K562 (cell line): ENCODE measurements at regions not wholly inside any gene's neighbourhood (a gene's known extent, or its start where the extent isn't known, plus 50 kb on each side); places are given as distances from the start of the nearest gene placed in this dataset.
A peak's percentile ranks its signal among the peaks of the same experiment; 100 is the strongest.
"Not testable (repeated sequence)": the region's sequence is repeated elsewhere in the genome, so short reads cannot be mapped to it uniquely, and the experiment has no call there.

Experiments
- ATAC-seq: fragments of 200-7000 bp; cut with Tn5 transposase; 3 replicates; pipeline ENCODE4 v1.9.1; 2020; ENCODE audit warnings: moderate library complexity
- BruUV-seq: library from RNA; stranded (reverse); fragments of 400-500 nt; replicated peaks from 2 replicates; lab custom pipeline; 2021; lab: Mats Ljungman, UMichigan
- CTCF ChIA-PET: fragments of 300-600 bp; formaldehyde crosslinking; extraction: SDS; loops from one replicate; lab custom pipeline; 2021; ENCODE audit warnings: low intra/inter-chr PET ratio; lab: Yijun Ruan, JAX
- POLR2A ChIA-PET: fragments of 300-600, 350-650 bp; sonication (Branson Sonifier 250); formaldehyde crosslinking; extraction: SDS; loops from one replicate; lab custom pipeline; 2021; ENCODE audit warnings: antibody characterized with exemption, inconsistent platforms; lab: Yijun Ruan, JAX
- DNase-seq, 4 experiments: peaks; one replicate each; pipeline versions ENCODE4 v3.0.0 to v3.0.0-alpha.2; 2011 to 2018; ENCODE audit warnings: low spot score in 3 of 4, mixed read lengths in 3 of 4; ENCODE audit errors: extremely low read depth in 1 of 4
- FAIRE-seq: peaks from 2 replicates; lab custom pipeline; 2011; peaks lifted over from hg19 to GRCh38; lab: Jason Lieb, UNC
- H2AFZ ChIP-seq: 2 replicates; pipeline ENCODE4 v1.6.0; 2011; ENCODE audit warnings: low read depth, low read length, control low read depth, inconsistent platforms
- H3K27ac ChIP-seq: fragments of 200-600 bp; 3 replicates; pipeline ENCODE4 v1.8.0; 2011; ENCODE audit warnings: low read depth, mild to moderate bottlenecking, control low read depth, inconsistent platforms, low read length, moderate library complexity, mixed read lengths; ENCODE audit errors: extremely low read depth
- H3K27me3 ChIP-seq, 2 experiments: fragments of 300-600 bp in 1 of 2; 2 replicates in 1 of 2; 3 replicates in 1 of 2; pipeline versions ENCODE4 v1.6.0 to v1.8.0; 2011; ENCODE audit warnings: inconsistent platforms in 2 of 2, low read length in 2 of 2, mild to moderate bottlenecking in 1 of 2, mixed read lengths in 1 of 2, moderate library complexity in 1 of 2; ENCODE audit not compliant: control insufficient read depth in 2 of 2, insufficient read depth in 2 of 2
- H3K36me3 ChIP-seq: fragments of 300-600 bp; 3 replicates; pipeline ENCODE4 v1.8.0; 2011; ENCODE audit warnings: mild to moderate bottlenecking, low read length, inconsistent platforms; ENCODE audit not compliant: control insufficient read depth, insufficient read depth
- H3K4me1 ChIP-seq, 2 experiments: fragments of 200-600 bp in 1 of 2; replicated peaks in 1 of 2; 2 replicates in 1 of 2; 3 replicates in 1 of 2; pipeline versions ENCODE4 v1.5.1 to v1.8.0; 2011; ENCODE audit warnings: inconsistent platforms in 2 of 2, low read length in 2 of 2, mild to moderate bottlenecking in 1 of 2, mixed read lengths in 1 of 2, moderate library complexity in 1 of 2; ENCODE audit not compliant: control insufficient read depth in 2 of 2, insufficient read depth in 2 of 2
- H3K4me2 ChIP-seq: 2 replicates; pipeline ENCODE4 v1.6.1; 2011; ENCODE audit warnings: low read length, control low read depth, inconsistent platforms, mixed read lengths; ENCODE audit not compliant: insufficient read depth
- H3K4me3 ChIP-seq: fragments of 200-600 bp; sonication (generic), shearing (Covaris generic); 2 replicates; pipeline ENCODE4 v1.5.1; 2016; ENCODE audit warnings: control low read depth, inconsistent platforms
- H3K79me2 ChIP-seq: fragments of 200-600 bp; 3 replicates; pipeline ENCODE4 v1.8.0; 2011; ENCODE audit warnings: low read length, inconsistent platforms; ENCODE audit not compliant: control insufficient read depth, insufficient read depth
- H3K9ac ChIP-seq, 2 experiments: 2 replicates each; pipeline versions ENCODE4 v1.6.0 to v1.6.1; 2011; ENCODE audit warnings: low read depth in 2 of 2, low read length in 2 of 2, control low read depth in 1 of 2, inconsistent platforms in 1 of 2, mild to moderate bottlenecking in 1 of 2, mixed read lengths in 1 of 2; ENCODE audit not compliant: insufficient read depth in 1 of 2
- H3K9me1 ChIP-seq: one replicate; pipeline ENCODE4 v1.6.0; 2011; ENCODE audit warnings: inconsistent platforms, mild to moderate bottlenecking, low read length, moderate library complexity; ENCODE audit not compliant: control insufficient read depth, insufficient read depth
- H3K9me3 ChIP-seq: replicated peaks from 2 replicates; pipeline ENCODE4 v1.5.1; 2011; ENCODE audit warnings: low read depth, low read length, inconsistent platforms; ENCODE audit not compliant: control insufficient read depth, insufficient read depth
- H4K20me1 ChIP-seq: replicated peaks from 2 replicates; pipeline ENCODE4 v1.6.1; 2011; ENCODE audit warnings: low read length, inconsistent platforms, mixed read lengths; ENCODE audit not compliant: control insufficient read depth, insufficient read depth
- CREM ChIP-seq: IDR thresholded peaks from 2 replicates; pipeline ENCODE4 v1.6.1; 2014; ENCODE audit warnings: antibody characterized with exemption, low read depth
- HDAC1 ChIP-seq, 2 experiments: fragments of 450-650 bp; IDR thresholded peaks; 2 replicates each; pipeline ENCODE4 v1.6.1; 2016 to 2017; ENCODE audit warnings: inconsistent platforms in 1 of 2, mild to moderate bottlenecking in 1 of 2, moderate library complexity in 1 of 2
- WGBS: fragments of 100-300 bp; shearing (Covaris generic); methylation state at CpG from one replicate; pipeline ENCODE4 v1.1.6; 2016; ENCODE audit warnings: low coverage, mixed read lengths; ENCODE audit not compliant: insufficient coverage; ENCODE audit errors: missing lambda C conversion rate; 5-methylcytosine and 5-hydroxymethylcytosine counted together
- in situ Hi-C: fragments of 300-500 bp; cut with MboI; formaldehyde crosslinking; loops from 4 replicates; pipeline ENCODE4 v1.15.0; 2018; ENCODE audit warnings: inconsistent platforms, mixed read lengths
- intact Hi-C: fragments of 100-400 bp; cut with micrococcal nuclease; formaldehyde crosslinking; loops from 2 replicates; pipeline ENCODE4 v1.14.2; 2022

DNA sequence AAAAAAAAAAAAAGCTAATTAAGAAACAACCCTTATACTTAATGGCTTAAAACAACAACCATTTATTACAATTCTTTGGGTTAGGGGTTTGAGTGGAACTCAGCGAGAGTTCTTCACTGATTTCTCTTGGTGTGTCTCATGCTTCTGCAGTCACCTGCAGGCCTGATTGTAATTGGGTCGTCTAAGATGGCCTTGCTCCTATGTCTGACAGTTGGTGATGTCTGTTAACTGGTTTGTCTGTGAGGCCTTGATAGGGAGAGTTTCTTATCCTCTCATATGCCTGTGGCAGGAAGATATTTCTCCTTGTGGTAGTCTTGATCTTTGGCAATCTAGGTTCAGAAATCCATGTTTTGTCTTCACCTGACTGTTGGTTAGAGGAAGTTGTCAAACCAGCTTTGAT is 85.2 kb upstream of the NUTM2F start (continued):
- peak; percentile 42; the same call in 1 of the 2 replicates for TF ChIP-seq CREM
- TF ChIP-seq HDAC1 (IDR thresholded peaks at IDR 0.05) = peak in 1 of 2 experiments; percentile 84; a peak in 2 of 4 replicates

DNA sequence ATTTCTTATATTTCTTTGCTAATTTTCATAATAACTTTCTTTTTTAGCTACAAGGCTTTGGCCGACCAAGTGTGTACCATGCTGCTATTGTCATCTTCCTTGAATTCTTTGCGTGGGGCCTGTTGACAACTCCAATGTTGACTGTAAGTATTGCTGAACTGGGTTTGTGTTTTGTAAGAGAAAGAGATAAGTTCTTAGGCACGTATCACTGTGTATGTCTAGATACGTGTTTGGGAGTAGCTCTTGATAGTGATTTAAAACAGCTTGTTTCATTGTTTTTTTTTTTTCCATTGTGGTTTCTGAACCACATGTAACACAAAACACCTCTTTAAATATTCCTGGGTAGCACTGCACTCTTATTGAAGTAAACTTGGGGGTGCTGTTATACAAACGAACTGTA is 86.7 kb upstream of the NUTM2F start:
- H3K27me3 ChIP-seq, H3K4me1 ChIP-seq, H3K9ac ChIP-seq, H2AFZ ChIP-seq, H3K27ac ChIP-seq, H3K36me3 ChIP-seq, CTCF ChIA-PET, H3K9me1 ChIP-seq, FAIRE-seq, H3K4me2 ChIP-seq, H3K4me3 ChIP-seq, H3K9me3 ChIP-seq, in situ Hi-C loops, POLR2A ChIA-PET, H4K20me1 ChIP-seq, intact Hi-C loops, BruUV-seq: not testable (repeated sequence)
- H3K79me2 ChIP-seq = peaks cover 26% of the 10 kb centered on the region
- 0 out of 3 replicates have a peak, but pooled peaks have one; percentile 12 for ATAC-seq
- WGBS = 22% methylated on average over 5 of the region's 5 CpGs
- peak in 1 of 4 experiments; percentile 1 for DNase-seq

GRCh38 chr9:94420098-94420497 is 91.7 kb upstream of the NUTM2F start:
- H2AFZ ChIP-seq, H3K36me3 ChIP-seq, H3K4me2 ChIP-seq, H3K4me1 ChIP-seq, BruUV-seq, in situ Hi-C loops, POLR2A ChIA-PET, H3K9ac ChIP-seq, CTCF ChIA-PET, ATAC-seq, H3K27ac ChIP-seq, H3K9me1 ChIP-seq, intact Hi-C loops, FAIRE-seq, H4K20me1 ChIP-seq, H3K27me3 ChIP-seq, H3K79me2 ChIP-seq, H3K9me3 ChIP-seq, H3K4me3 ChIP-seq: not testable (repeated sequence)
- 64% methylated on average over 5 of the region's 5 CpGs for WGBS
- DNase-seq = peak in 1 of 4 experiments; percentile 6

GRCh38 chr9:94421951-94422350 is 93.5 kb upstream of the NUTM2F start:
- H3K4me2 ChIP-seq, H4K20me1 ChIP-seq, H3K9me1 ChIP-seq, DNase-seq, H3K79me2 ChIP-seq, BruUV-seq, in situ Hi-C loops, H3K27ac ChIP-seq, H2AFZ ChIP-seq, ATAC-seq, H3K36me3 ChIP-seq, H3K9ac ChIP-seq, POLR2A ChIA-PET, CTCF ChIA-PET, H3K4me3 ChIP-seq, H3K9me3 ChIP-seq, H3K4me1 ChIP-seq, FAIRE-seq, intact Hi-C loops, H3K27me3 ChIP-seq: not testable (repeated sequence)
- 98% methylated on average over 6 of the region's 9 CpGs for WGBS
